A549 (cell line): ENCODE measurements at regions not wholly inside any gene's neighbourhood (a gene's known extent, or its start where the extent isn't known, plus 50 kb on each side); places are given as distances from the start of the nearest gene placed in this dataset.

Experiments
- POLR2A ChIP-seq: IDR thresholded peaks from 2 replicates; pipeline ENCODE4 v1.6.1; 2012; ENCODE audit warnings: mild to moderate bottlenecking, low read length
- ZFP36 ChIP-seq: fragments of 450-650 bp; IDR thresholded peaks from 2 replicates; pipeline ENCODE4 v1.6.1; 2014; ENCODE audit warnings: borderline replicate concordance; ENCODE audit not compliant: partially characterized antibody
- TF ChIP-seq, protein P1 (sequence below): fragments of >200 bp; sonication (Bioruptor Twin); formaldehyde crosslinking; IDR thresholded peaks from 3 replicates; pipeline ENCODE4 v1.5.1; 2016
- TF ChIP-seq, protein P2 (sequence below): IDR thresholded peaks from 2 replicates; pipeline ENCODE4 v1.6.1; 2012

GRCh38 chr16:46428108-46429061 is 192.8 kb downstream of the SHCBP1 start:
- TF ChIP-seq, protein P1, sequence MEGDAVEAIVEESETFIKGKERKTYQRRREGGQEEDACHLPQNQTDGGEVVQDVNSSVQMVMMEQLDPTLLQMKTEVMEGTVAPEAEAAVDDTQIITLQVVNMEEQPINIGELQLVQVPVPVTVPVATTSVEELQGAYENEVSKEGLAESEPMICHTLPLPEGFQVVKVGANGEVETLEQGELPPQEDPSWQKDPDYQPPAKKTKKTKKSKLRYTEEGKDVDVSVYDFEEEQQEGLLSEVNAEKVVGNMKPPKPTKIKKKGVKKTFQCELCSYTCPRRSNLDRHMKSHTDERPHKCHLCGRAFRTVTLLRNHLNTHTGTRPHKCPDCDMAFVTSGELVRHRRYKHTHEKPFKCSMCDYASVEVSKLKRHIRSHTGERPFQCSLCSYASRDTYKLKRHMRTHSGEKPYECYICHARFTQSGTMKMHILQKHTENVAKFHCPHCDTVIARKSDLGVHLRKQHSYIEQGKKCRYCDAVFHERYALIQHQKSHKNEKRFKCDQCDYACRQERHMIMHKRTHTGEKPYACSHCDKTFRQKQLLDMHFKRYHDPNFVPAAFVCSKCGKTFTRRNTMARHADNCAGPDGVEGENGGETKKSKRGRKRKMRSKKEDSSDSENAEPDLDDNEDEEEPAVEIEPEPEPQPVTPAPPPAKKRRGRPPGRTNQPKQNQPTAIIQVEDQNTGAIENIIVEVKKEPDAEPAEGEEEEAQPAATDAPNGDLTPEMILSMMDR: no peak
- TF ChIP-seq ZFP36: no peak
- TF ChIP-seq POLR2A: no peak
- TF ChIP-seq, protein P2, sequence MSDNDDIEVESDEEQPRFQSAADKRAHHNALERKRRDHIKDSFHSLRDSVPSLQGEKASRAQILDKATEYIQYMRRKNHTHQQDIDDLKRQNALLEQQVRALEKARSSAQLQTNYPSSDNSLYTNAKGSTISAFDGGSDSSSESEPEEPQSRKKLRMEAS: no peak
